GM18499 (cell line): ENCODE measurements at regions not wholly inside any gene's neighbourhood (a gene's known extent, or its start where the extent isn't known, plus 50 kb on each side); places are given as distances from the start of the nearest gene placed in this dataset.

ENCODE experiments used
- ATAC-seq: cut with Tn5 transposase; IDR thresholded peaks from one replicate; pipeline ENCODE4 v1.9.1; 2021; ENCODE audit warnings: moderate number of reproducible peaks; ENCODE audit not compliant: insufficient read depth, unreplicated experiment

DNA sequence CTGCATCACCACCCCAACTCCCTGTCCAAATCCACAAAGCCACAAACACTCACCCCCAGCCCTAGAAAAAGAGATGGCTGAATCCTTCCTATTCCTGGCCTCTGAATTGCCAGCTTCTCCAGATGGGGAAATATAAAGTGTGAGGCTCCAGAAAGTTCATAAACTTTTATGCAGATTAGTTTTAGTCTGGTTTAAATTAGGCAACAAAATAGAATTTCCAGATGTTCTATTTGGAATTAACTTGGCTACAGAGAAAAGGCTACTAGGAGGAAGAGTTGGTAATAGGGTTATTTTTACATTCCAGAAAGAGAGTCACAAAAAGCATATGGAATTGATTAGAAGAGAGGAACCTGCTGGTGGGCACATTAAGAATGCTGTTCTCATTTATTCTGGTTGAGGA is 56.0 kb downstream of the EN1 start:
- no peak for ATAC-seq

GRCh38 chr2:118786746-118787145 is 60.7 kb downstream of the EN1 start:
- no peak for ATAC-seq

DNA sequence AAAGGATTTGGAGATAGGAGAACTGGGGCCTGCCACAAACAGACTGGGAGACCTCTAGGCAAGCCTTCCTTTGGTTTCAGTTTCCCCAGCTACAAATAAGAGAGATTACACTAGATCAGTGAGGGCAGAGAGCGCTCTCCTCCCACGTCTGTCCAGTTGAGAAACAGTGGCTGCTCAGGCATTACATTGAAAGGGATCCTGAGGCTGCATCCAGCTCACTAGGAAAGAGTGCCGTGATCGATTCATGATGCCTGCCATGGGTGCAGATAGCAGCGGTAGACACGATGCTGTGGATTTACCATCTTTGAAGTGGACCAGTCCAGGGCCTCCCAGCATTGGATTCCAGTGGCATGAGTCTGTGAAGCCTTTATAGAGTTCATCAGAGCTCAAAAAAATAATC is 62.6 kb downstream of the EN1 start:
- ATAC-seq, result no peak

DNA sequence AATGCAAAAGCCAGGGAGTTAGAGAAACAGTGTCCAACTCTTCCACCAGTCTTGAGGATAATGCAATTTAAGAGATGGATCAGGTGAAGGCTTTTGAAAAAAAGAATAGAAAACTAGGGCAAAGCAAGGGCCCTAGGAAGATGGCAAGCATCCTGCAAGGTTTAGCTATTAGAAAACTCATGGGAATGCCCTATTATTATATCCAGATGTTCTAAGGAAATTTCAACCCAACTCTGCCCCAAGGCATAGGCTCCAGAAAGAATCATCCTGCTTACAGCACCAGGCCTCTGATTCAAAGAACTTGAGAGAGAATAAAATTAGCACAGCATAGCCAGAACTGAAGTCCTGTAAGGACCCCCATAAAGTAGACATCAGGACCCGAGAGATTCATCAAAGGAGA is 68.1 kb downstream of the EN1 start:
- no peak for ATAC-seq

DNA sequence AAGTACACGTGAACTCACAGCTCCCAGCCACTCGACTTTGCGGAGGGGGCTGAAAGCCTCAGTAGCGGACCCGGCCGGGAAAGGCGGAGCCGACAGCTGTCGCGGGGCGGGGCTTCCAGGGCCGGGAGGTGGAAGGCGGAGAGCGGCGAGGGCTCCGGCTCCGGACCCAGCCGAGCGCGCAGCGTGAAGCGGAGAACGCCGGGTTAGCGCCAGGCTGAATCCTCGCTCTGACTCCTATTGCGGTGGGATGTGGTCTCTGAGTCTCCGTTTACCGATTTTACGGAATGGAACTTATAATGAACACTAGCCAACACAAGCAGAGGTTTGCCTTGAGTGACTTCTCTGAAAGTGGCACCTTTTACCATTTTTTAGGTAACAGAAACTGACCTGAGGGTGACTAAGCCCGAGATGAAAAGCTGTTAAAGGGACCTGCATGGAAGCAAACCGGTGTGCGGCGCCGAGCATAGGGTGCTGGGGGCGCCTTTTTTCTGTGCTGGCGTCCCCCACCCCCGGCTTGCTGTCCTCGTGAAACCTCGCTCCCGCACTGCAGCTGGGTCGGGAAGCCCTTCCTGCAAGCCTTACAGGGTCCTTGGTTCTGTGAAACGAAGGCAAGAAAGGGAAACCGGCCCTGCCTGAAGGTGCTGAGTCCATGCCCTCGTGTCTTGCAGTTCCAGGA is 72.9 kb downstream of the EN1 start:
- ATAC-seq, result no peak

- ATAC-seq, result no peak
Observed at GRCh38 chr2:118773826-118774225, 73.6 kb downstream of the EN1 start.

DNA sequence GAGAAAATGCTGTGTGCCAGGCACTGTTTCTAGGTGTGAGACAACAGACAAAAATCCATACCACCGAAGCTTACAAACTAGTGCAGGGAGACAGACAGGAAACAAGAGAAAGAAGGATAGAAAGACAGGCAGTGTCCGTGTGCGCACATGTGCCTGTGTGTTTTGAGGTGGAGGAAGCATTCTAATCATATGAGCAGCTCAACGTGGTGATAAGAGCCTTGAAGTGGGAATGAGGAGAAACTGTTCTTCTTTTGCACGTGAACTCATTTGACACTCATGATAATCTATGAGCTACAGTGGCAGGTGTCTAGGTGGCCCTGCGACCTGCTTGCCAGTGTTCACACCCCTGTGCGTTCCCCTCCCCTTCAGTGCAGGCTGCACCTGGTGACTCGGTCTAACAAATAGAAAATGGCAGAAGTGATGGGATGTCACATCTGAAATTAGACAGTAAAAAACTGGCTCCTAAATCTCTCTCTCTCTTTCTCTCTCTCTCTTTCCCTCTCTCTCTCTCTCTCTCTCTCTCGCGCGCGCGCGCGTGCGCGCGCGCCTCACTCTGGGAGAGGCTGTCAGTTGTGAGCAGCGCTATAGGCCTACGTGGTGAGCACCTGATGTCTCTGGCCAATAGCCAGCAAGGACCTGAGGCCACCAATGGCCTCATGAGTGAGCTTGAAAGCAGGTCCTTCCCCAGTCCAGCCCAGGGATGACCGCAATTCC is 74.8 kb downstream of the EN1 start:
- no peak for ATAC-seq

- ATAC-seq, result no peak
Observed at GRCh38 chr2:118769707-118770400, 77.6 kb downstream of the EN1 start.

DNA sequence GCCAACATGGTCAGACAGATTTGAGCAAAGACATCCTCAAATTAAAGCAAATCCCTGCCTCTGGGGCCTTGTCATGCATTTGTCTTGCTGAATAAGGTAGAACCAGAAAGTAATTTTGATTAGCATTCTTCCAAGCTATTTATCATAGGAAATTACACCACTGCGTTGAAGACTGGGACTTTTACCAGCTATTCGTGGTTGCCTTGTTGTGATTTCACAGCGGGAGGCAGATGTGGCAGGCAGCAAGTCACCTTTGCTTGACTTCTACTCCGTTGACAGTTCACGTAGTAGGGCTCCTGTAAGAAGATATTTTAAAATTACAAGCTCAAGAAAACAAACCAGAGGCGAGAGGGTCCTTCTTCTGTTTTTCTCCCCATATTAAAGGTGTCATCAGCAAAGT is 80.6 kb downstream of the EN1 start:
- no peak for ATAC-seq

DNA sequence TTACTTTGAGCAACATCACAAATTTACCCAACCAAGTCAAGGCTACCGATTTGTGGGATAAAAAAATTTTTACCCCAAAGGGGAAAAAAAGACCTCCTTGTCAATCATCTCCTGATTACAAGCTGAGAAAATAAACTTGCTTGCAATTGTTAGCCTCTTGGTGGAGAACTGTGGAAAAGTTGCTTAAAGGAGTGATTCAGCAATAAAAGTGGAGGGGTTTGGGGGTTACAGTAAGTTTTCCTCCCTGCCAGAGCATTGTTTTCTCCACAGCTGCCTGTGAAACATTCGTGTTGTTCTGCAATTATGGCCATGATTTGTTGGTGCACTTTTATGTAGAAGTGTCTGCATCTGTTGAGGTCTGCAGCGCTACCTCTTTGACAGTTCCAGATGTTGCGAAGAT is 82.6 kb downstream of the EN1 start:
- ATAC-seq, result no peak

DNA sequence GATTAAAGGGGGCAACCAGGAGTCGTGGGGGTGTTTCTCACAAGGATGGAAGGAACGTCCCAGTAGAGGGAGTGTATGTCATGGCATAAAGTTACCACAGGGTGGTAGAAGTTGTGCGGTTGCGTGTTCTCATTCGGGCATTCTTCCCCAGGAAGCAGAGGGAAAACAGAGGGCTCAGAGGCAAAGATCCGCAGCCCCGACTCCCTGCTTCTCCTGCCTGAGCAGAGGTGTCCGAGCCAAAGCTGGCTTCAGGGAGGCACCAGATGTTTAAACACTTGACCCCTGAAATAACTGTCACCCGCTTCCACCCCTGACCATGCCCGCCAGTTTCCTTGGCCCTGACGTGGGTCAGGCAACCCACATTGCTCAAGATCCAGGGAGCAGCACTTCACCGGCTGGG is 83.7 kb downstream of the EN1 start:
- ATAC-seq, result no peak

GRCh38 chr2:118762290-118762689 is 85.2 kb downstream of the EN1 start:
- ATAC-seq, result no peak

GRCh38 chr2:118761771-118762170 is 85.7 kb downstream of the EN1 start:
- no peak for ATAC-seq

DNA sequence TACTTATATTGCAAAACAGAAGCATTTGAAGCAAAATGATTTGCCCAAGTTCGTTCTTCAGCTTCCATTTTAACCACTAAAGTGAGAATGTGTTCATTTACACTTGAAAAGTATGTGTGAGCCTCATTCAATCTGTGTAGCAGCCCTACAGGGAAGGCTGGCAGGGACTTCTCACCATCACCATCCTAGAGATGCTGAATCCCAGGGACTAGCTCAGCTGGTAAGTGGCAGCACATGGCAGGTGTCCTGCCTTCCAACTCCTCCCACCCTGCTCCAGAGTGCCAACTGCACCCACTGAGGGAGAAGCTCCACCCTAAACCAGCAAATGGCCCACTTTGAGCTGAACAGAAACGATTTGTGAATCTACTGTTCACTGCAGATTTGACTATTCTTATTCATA is 91.5 kb downstream of the EN1 start:
- ATAC-seq, result no peak

DNA sequence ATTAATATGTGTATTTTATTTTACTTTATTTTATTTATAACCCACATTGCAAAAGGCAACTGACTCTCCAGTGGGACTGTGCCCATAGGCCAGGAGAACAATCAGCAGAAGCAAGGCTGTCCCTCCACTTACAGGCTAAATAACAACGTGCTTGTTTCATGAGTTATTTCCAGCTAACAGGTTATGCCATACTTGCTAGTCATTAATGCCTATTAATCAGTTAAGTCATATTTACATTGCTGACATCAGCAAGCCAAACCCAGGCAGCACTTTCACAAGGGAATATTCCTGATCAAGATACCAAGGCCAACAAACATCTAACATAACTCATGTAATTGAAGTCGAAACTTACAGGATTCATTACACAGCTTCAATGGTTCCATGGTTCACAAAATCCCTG is 92.1 kb downstream of the EN1 start:
- no peak for ATAC-seq

DNA sequence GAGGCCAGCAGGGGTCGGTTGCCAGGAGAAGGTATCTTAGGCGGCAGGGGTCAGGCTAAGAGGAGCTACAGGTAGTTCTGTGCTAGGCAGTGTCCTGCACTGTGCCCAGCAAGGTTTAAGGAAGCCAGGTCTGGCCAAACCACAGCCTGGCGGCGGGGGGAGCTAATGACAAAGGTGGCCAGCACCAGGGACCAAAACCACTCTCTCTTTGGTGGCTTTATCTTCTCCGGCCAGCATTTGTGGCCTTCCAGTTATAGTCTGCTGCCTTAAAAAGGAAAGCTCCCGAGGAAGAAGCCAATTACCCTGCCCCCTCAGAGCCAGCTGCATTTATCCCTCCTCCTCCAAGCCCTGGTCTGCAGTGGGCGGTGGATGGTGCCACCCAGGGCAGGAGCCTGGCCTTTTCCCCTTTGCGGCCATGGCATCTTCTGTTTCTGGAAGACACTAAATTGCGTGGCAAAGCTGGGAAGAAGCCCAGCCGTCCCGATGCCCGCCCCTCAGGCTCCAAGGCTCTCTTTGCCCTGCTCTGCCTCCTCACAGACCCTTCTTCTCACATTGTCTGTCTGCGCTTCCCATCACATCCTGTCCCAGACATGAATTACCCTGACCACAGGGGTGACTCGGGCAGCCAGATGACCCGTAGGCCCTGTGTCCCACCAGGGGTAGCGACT is 94.6 kb downstream of the EN1 start:
- no peak for ATAC-seq

- no peak for ATAC-seq
Observed at GRCh38 chr2:118750959-118751565, 96.4 kb downstream of the EN1 start.

DNA sequence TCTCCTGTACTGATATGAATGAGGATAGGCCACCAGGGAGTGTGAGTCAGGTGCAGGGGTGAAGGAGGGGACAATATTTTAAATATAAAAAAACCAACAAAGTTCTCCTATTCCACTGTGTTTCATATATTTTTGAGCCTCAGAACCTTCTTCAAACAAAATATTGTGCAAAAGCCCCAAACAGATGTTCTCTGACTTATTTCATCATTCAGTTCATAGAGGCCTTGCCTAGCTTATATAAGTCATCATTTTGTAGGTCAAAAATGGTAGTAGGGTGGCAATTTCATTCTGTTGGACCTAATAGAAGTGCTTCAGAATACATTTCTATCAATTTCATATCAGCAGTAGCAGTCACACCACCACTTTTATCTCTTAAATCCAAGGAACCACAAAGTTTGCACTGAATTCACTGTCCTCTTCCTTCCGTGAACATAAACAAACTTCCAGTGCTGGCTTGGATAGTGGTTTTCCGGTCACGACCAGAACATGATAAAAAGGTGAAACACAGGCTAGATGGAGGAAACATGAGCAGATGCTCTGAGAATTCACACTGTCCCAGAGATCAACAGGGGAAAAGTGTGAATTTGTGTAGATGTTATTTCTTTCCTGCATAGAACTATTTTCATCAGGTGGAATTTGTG is 99.1 kb downstream of the EN1 start:
- ATAC-seq, result no peak

DNA sequence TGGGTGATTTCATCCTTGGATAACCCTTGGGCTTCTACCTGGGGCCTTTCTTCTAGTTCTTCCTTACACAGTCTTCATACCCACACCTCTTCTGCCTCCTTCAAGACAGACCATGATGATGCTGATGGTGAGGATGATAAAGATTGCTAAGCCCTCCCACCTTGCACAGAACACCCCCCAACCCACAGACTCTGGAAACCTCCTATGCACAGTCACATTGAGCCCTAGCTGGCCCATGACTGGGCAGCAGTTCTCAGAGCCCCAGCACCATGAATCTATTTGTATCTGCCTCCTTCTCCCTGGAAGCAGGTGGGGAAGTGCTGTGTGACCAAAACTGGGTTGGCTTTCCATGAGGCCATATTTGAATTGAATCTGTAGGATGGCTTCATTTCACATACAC is 99.8 kb downstream of the EN1 start:
- no peak for ATAC-seq

DNA sequence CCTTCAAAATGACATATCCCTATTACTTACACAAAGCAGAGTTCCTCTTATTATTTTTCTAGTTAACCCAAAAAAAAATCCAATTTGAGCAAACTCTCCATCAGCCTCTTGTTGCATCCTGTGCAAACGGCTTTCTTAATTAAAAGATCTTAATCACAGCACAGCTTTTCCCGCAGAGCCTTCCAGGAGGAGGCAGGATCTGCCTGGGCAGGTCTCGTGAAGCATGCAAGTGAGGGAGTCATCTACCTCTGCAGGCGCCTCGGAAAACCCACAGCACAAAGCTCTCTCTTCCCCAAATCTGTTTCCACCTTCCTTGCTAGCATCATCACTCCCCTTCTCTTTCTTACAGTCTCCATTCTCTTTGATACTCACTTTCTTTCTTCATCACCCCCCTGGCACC is 100.4 kb downstream of the EN1 start:
- no peak for ATAC-seq
